DMS79 (cell line): ENCODE measurements at regions not wholly inside any gene's neighbourhood (a gene's known extent, or its start where the extent isn't known, plus 50 kb on each side); places are given as distances from the start of the nearest gene placed in this dataset.
A peak's percentile ranks its signal among the peaks of the same experiment; 100 is the strongest.

ENCODE experiments used
- DNase-seq: peaks from one replicate; lab custom pipeline; 2025; lab: John Stamatoyannopoulos, UW

- DNase-seq: no peak
Measured at GRCh38 chr3:150090877-150091276, 120.2 kb upstream of the PFN2 start.

- no peak for DNase-seq
Measured at GRCh38 chr3:150090006-150090405, 119.3 kb upstream of the PFN2 start.

GRCh38 chr3:150084128-150084527, 113.4 kb upstream of the PFN2 start:
- no peak for DNase-seq

GRCh38 chr3:150083655-150084042, 113.0 kb upstream of the PFN2 start:
- DNase-seq: no peak

- DNase-seq: no peak
Measured at GRCh38 chr3:150082898-150083654, 112.4 kb upstream of the PFN2 start.

GRCh38 chr3:150081084-150081483, 110.4 kb upstream of the PFN2 start:
- DNase-seq: no peak

- DNase-seq: no peak
Measured at GRCh38 chr3:150080058-150080730, 109.5 kb upstream of the PFN2 start.

GRCh38 chr3:150079029-150079739, 108.5 kb upstream of the PFN2 start:
- peak; percentile 77 for DNase-seq

- no peak for DNase-seq
Measured at GRCh38 chr3:150077581-150078247, 107.0 kb upstream of the PFN2 start.

GRCh38 chr3:150077107-150077506, 106.4 kb upstream of the PFN2 start:
- DNase-seq: peak; percentile 62

- DNase-seq: no peak
Measured at GRCh38 chr3:150076443-150076842, 105.7 kb upstream of the PFN2 start.

- DNase-seq: no peak
Measured at GRCh38 chr3:150075417-150075865, 104.7 kb upstream of the PFN2 start.

- DNase-seq: no peak
Measured at GRCh38 chr3:150074697-150075416, 104.2 kb upstream of the PFN2 start.

- no peak for DNase-seq
Measured at GRCh38 chr3:150074277-150074676, 103.6 kb upstream of the PFN2 start.

- no peak for DNase-seq
Measured at GRCh38 chr3:150073513-150073912, 102.8 kb upstream of the PFN2 start.

GRCh38 chr3:150073031-150073430, 102.3 kb upstream of the PFN2 start:
- DNase-seq: peak; percentile 78

- DNase-seq: no peak
Measured at GRCh38 chr3:150072576-150072975, 101.9 kb upstream of the PFN2 start.

GRCh38 chr3:150070271-150070670, 99.6 kb upstream of the PFN2 start:
- DNase-seq: no peak

- DNase-seq: peak; percentile 33
Measured at GRCh38 chr3:150069633-150070032, 98.9 kb upstream of the PFN2 start.

- no peak for DNase-seq
Measured at GRCh38 chr3:150069154-150069527, 98.4 kb upstream of the PFN2 start.

- no peak for DNase-seq
Measured at GRCh38 chr3:150068440-150069153, 97.9 kb upstream of the PFN2 start.
